Spleen (tissue), 7 donors: ENCODE measurements at regions not wholly inside any gene's neighbourhood (a gene's known extent, or its start where the extent isn't known, plus 50 kb on each side); places are given as distances from the start of the nearest gene placed in this dataset.

ENCODE experiments used
- POLR2AphosphoS5 ChIP-seq, 3 donors: sonication (generic); formaldehyde crosslinking; IDR thresholded peaks; one replicate each; pipeline ENCODE4 v1.5.1; 2017; ENCODE audit warnings: antibody characterized with exemption in 3 of 3
- TF ChIP-seq, protein P1 (sequence below), 11 experiments: fragments of 200-600 bp in 7 of 11; fragments of 450-650 bp in 4 of 11; sonication (generic) in 4 of 11; IDR thresholded peaks in 8 of 11; conservative IDR thresholded peaks in 3 of 11; 1 replicate in 7 of 11; 2 replicates in 4 of 11; pipeline versions ENCODE4 v1.4.0 to v1.8.0; 2016 to 2021; ENCODE audit warnings: antibody characterized with exemption in 11 of 11, inconsistent platforms in 4 of 11, mild to moderate bottlenecking in 1 of 11
- donor health status: DM: no; HTN: no; CAD: no; lungs with moderate emphysema.
- donor health status: DM: no; HTN: no; CAD: no.
- donor health status: DM: no; HTN: no; CAD: no.

DNA sequence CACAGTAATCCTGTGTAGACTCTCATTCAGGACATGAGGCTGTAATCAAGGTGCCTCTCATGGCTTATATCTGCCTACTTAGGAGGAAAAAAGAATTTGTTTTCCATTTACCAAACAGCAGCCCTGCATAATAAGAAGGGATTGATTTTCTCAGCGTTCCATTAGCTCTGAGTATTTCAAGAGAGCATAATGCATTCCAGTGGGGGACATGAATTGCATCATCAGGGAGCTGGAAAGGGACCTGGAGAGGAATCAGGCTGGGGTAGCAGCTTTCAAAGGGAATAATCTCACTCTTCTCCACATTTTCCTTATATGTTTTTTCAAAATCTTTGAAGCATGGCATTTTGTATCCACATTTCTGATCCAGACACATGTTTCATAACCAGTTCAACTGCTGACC is 150.6 kb upstream of the ANKRD28 start:
- no peak for TF ChIP-seq POLR2AphosphoS5 (IDR thresholded peaks at IDR 0.05)
- TF ChIP-seq, protein P1, sequence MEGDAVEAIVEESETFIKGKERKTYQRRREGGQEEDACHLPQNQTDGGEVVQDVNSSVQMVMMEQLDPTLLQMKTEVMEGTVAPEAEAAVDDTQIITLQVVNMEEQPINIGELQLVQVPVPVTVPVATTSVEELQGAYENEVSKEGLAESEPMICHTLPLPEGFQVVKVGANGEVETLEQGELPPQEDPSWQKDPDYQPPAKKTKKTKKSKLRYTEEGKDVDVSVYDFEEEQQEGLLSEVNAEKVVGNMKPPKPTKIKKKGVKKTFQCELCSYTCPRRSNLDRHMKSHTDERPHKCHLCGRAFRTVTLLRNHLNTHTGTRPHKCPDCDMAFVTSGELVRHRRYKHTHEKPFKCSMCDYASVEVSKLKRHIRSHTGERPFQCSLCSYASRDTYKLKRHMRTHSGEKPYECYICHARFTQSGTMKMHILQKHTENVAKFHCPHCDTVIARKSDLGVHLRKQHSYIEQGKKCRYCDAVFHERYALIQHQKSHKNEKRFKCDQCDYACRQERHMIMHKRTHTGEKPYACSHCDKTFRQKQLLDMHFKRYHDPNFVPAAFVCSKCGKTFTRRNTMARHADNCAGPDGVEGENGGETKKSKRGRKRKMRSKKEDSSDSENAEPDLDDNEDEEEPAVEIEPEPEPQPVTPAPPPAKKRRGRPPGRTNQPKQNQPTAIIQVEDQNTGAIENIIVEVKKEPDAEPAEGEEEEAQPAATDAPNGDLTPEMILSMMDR (IDR thresholded peaks at IDR 0.05 in 8 of 11, conservative IDR thresholded peaks at IDR 0.05 in 3 of 11) = no peak
